Keratinocyte (primary cell): ENCODE measurements at regions not wholly inside any gene's neighbourhood (a gene's known extent, or its start where the extent isn't known, plus 50 kb on each side); places are given as distances from the start of the nearest gene placed in this dataset.

Experiments
- DNase-seq: peaks from one replicate; pipeline ENCODE4 v3.0.0-alpha.2; 2011; ENCODE audit warnings: low read depth, missing footprints, low spot score
- FAIRE-seq: peaks from 2 replicates; lab custom pipeline; 2011; peaks lifted over from hg19 to GRCh38; lab: Jason Lieb, UNC
- H2AFZ ChIP-seq: 2 replicates; pipeline ENCODE4 v1.6.0; 2012; ENCODE audit warnings: low read length, control low read depth, inconsistent platforms; ENCODE audit not compliant: control insufficient read depth
- H3K27ac ChIP-seq: 2 replicates; pipeline ENCODE4 v1.5.1; 2011; ENCODE audit warnings: low read length; ENCODE audit not compliant: control insufficient read depth, insufficient read depth
- H3K27me3 ChIP-seq: 3 replicates; pipeline ENCODE4 v1.6.0; 2011; ENCODE audit warnings: low read length; ENCODE audit not compliant: control insufficient read depth, insufficient read depth; ENCODE audit errors: extremely low read depth
- H3K36me3 ChIP-seq, 2 experiments: 2 replicates in 1 of 2; 3 replicates in 1 of 2; pipeline ENCODE4 v1.5.1; 2011; ENCODE audit warnings: low read length in 2 of 2, mild to moderate bottlenecking in 1 of 2; ENCODE audit not compliant: control insufficient read depth in 2 of 2, insufficient read depth in 2 of 2; ENCODE audit errors: extremely low read depth in 1 of 2
- H3K4me1 ChIP-seq: 3 replicates; pipeline ENCODE4 v1.5.1; 2011; ENCODE audit warnings: low read length; ENCODE audit not compliant: control insufficient read depth, insufficient read depth; ENCODE audit errors: extremely low read depth
- H3K4me2 ChIP-seq: 3 replicates; pipeline ENCODE4 v1.6.0; 2011; ENCODE audit warnings: low read depth, low read length; ENCODE audit not compliant: control insufficient read depth, insufficient read depth; ENCODE audit errors: extremely low read depth
- H3K4me3 ChIP-seq, 3 experiments: fragments of 200-600 bp in 1 of 3; sonication (generic) in 1 of 3; 2 replicates in 2 of 3; 3 replicates in 1 of 3; pipeline ENCODE4 v1.5.1; 2011 to 2016; ENCODE audit warnings: low read length in 3 of 3, mild to moderate bottlenecking in 3 of 3, control low read depth in 2 of 3, inconsistent platforms in 1 of 3, low read depth in 1 of 3, mixed read lengths in 1 of 3, mixed run types in 1 of 3, moderate library complexity in 1 of 3; ENCODE audit not compliant: control insufficient read depth in 2 of 3, insufficient read depth in 2 of 3; ENCODE audit errors: extremely low read depth in 1 of 3
- H3K79me2 ChIP-seq: 2 replicates; pipeline ENCODE4 v1.6.0; 2012; ENCODE audit warnings: low read length; ENCODE audit not compliant: control insufficient read depth, insufficient read depth
- H3K9ac ChIP-seq: 3 replicates; pipeline ENCODE4 v1.6.0; 2011; ENCODE audit warnings: low read length; ENCODE audit not compliant: control insufficient read depth, insufficient read depth; ENCODE audit errors: extremely low read depth
- H3K9me1 ChIP-seq: 3 replicates; pipeline ENCODE4 v1.6.0; 2011; ENCODE audit warnings: low read length; ENCODE audit not compliant: control insufficient read depth, insufficient read depth; ENCODE audit errors: extremely low read depth
- H3K9me3 ChIP-seq: 2 replicates; pipeline ENCODE4 v1.5.1; 2012; ENCODE audit warnings: low read depth, low read length; ENCODE audit not compliant: control insufficient read depth
- H4K20me1 ChIP-seq: 3 replicates; pipeline ENCODE4 v1.6.0; 2011; ENCODE audit warnings: low read length; ENCODE audit not compliant: control insufficient read depth, insufficient read depth; ENCODE audit errors: extremely low read depth
- CTCF ChIP-seq, 3 experiments: IDR thresholded peaks in 1 of 3; conservative IDR thresholded peaks in 1 of 3; optimal IDR thresholded peaks in 1 of 3; 2 replicates in 2 of 3; 3 replicates in 1 of 3; pipeline versions ENCODE3 to v1.5.1; 2011; ENCODE audit warnings: low read length in 3 of 3, mild to moderate bottlenecking in 3 of 3, moderate library complexity in 2 of 3, control low read depth in 1 of 3, inconsistent platforms in 1 of 3; ENCODE audit not compliant: insufficient read depth in 2 of 3; ENCODE audit errors: extremely low read depth in 1 of 3
- EZH2 ChIP-seq: IDR thresholded peaks from one replicate; pipeline ENCODE4 v1.6.1; 2012; ENCODE audit warnings: inconsistent platforms, mild to moderate bottlenecking, low read length, moderate library complexity
- dilution Hi-C: fragments of 300-500 bp; cut with MboI; formaldehyde crosslinking; loops from one replicate; pipeline ENCODE4 v1.7.0; 2020; ENCODE audit warnings: low sequenced_read_pairs; ENCODE audit not compliant: extremely low pct_ligation_motif_present

GRCh38 chr18:1891641-1892040, 679.7 kb downstream of the METTL4 start:
- Histone ChIP-seq H4K20me1 (no peaks in the 10 kb centered on the region), H3K9ac (no peak overlapping the region), H3K4me2 (no peak overlapping the region), H3K9me1 (no peaks in the 10 kb centered on the region), H3K79me2 (no peaks in the 10 kb centered on the region), H3K27ac (no peak overlapping the region), H3K9me3 (no peaks in the 10 kb centered on the region), H3K4me1 (no peaks in the 10 kb centered on the region), H3K4me3 (no peak overlapping the region), H3K36me3 (no peaks in the 10 kb centered on the region), H2AFZ (no peak overlapping the region), H3K27me3 (no peaks in the 10 kb centered on the region)
- no peak for FAIRE-seq
- TF ChIP-seq CTCF (optimal IDR thresholded peaks at IDR 0.05 in 1 of 3, IDR thresholded peaks at IDR 0.05 in 1 of 3, conservative IDR thresholded peaks at IDR 0.05 in 1 of 3; ENCODE audit: extremely low read depth in 1 of 3, insufficient read depth in 2 of 3, low read length in 3 of 3) (no peak), EZH2 (no peak)
- dilution Hi-C loops: no loop called here
- no peak for DNase-seq

- TF ChIP-seq EZH2 (no peak), CTCF (optimal IDR thresholded peaks at IDR 0.05 in 1 of 3, IDR thresholded peaks at IDR 0.05 in 1 of 3, conservative IDR thresholded peaks at IDR 0.05 in 1 of 3; ENCODE audit: extremely low read depth in 1 of 3, insufficient read depth in 2 of 3, low read length in 3 of 3) (no peak)
- Histone ChIP-seq H3K4me2 (no peak overlapping the region), H3K27me3 (no peaks in the 10 kb centered on the region), H3K9ac (no peak overlapping the region), H3K9me1 (no peaks in the 10 kb centered on the region), H4K20me1 (no peaks in the 10 kb centered on the region), H3K36me3 (no peaks in the 10 kb centered on the region), H3K9me3 (no peaks in the 10 kb centered on the region), H3K27ac (no peak overlapping the region), H2AFZ (no peak overlapping the region), H3K4me3 (no peak overlapping the region), H3K4me1 (no peaks in the 10 kb centered on the region), H3K79me2 (no peaks in the 10 kb centered on the region)
- FAIRE-seq (no peak), DNase-seq (no peak)
- dilution Hi-C loops: no loop called here
These were observed 679.1 kb downstream of the METTL4 start for GRCh38 chr18:1892191-1892590.
